ENCODE measurements at regions not wholly inside any gene's neighbourhood (a gene's known extent, or its start where the extent isn't known, plus 50 kb on each side); places are given as distances from the start of the nearest gene placed in this dataset.

DNA sequence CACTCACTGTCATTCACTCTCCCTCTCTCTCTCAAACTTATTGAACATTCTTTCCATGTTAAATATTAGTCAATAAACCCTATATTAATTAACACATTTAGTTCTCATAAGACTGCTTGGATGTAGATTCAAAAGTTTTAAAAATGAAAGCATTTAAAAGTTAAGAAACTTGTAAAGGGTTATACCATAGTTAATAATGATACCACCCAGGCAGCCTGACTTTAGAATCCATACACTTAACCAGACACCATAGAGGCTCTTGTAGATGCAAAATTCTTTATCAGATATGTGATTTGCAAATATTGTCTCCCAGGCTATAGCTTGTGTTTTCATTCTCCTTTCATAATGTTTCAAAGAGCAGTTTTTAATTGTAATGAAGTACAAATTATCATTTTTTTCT is 335.8 kb upstream of the ACTBL2 start:
- Histone ChIP-seq H3K27me3 (ENCODE audit: control insufficient read depth in 5 of 5, insufficient read depth in 4 of 5, low read length in 5 of 5) (no peaks in the 10 kb centered on the region), H3K36me3 (ENCODE audit: control insufficient read depth in 5 of 5, insufficient read depth in 5 of 5, low read length in 5 of 5) (no peaks in the 10 kb centered on the region), H3K27ac (ENCODE audit: low read depth, low read length) (no peak overlapping the region), H3K4me3 (ENCODE audit: low read depth in 1 of 5, low read length in 5 of 5) (no peak overlapping the region), H3K9ac (ENCODE audit: low read length in 5 of 5) (no peak overlapping the region), H3K4me1 (ENCODE audit: control insufficient read depth in 5 of 5, insufficient read depth in 5 of 5, low read length in 5 of 5) (peaks cover 0 to 16% (median 10%) of the 10 kb centered on the region in 5 donors), H3K9me3 (ENCODE audit: control insufficient read depth in 5 of 5, low read length in 5 of 5) (peaks cover 0 to 3% (median 0%) of the 10 kb centered on the region in 5 donors)

DNA sequence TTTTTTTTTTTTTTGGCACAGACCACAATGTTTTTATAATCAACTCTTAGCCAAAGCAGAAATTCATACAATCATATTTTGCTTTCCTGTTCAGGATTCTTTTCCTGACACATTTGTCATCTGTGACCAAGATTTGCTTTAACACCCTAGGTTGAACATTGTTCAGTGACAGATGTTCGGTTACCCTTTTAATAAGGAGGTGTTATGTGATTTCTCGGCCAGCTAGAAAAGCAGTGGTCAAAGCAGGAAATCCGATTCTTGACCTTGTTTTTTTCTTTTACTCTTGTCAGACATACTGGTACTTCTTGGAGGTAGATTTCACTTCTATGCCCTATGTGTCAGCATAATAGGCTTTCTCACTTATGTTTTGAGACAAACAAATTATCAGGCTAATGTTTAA is 335.3 kb upstream of the ACTBL2 start:
- Histone ChIP-seq H3K4me3 (ENCODE audit: low read depth in 1 of 5, low read length in 5 of 5) (no peak overlapping the region), H3K4me1 (ENCODE audit: control insufficient read depth in 5 of 5, insufficient read depth in 5 of 5, low read length in 5 of 5) (peaks cover 0 to 16% (median 10%) of the 10 kb centered on the region in 5 donors), H3K36me3 (ENCODE audit: control insufficient read depth in 5 of 5, insufficient read depth in 5 of 5, low read length in 5 of 5) (no peaks in the 10 kb centered on the region), H3K9me3 (ENCODE audit: control insufficient read depth in 5 of 5, low read length in 5 of 5) (peaks cover 0 to 3% (median 0%) of the 10 kb centered on the region in 5 donors), H3K27ac (ENCODE audit: low read depth, low read length) (no peak overlapping the region), H3K27me3 (ENCODE audit: control insufficient read depth in 5 of 5, insufficient read depth in 4 of 5, low read length in 5 of 5) (no peaks in the 10 kb centered on the region), H3K9ac (ENCODE audit: low read length in 5 of 5) (no peak overlapping the region)

DNA sequence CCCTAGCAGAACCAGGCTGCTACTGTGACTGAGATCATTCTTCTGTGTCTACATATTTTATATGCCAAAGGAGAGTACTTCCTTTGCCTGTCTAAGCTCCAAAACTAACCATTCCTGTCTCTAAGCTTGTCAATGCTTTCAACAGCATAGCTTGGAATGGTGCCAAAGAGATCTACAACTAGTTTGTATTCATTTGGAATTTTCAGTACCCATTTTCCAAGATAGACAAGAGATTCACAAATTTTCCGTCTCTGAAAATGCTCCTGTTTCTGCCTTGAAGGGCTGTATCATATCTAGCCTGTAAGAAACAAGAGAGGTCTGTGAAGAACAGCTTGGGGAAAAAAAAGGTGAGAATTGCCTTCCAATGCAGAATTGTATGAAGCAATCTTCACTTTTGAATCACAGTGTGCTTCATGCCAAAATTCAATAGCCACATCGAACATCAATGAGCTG is 334.4 kb upstream of the ACTBL2 start:
- Histone ChIP-seq H3K27ac (ENCODE audit: low read depth, low read length) (no peak overlapping the region), H3K36me3 (ENCODE audit: control insufficient read depth in 5 of 5, insufficient read depth in 5 of 5, low read length in 5 of 5) (no peaks in the 10 kb centered on the region), H3K27me3 (ENCODE audit: control insufficient read depth in 5 of 5, insufficient read depth in 4 of 5, low read length in 5 of 5) (no peaks in the 10 kb centered on the region), H3K9ac (ENCODE audit: low read length in 5 of 5) (no peak overlapping the region), H3K4me1 (ENCODE audit: control insufficient read depth in 5 of 5, insufficient read depth in 5 of 5, low read length in 5 of 5) (peaks cover 0 to 16% (median 10%) of the 10 kb centered on the region in 5 donors), H3K4me3 (ENCODE audit: low read depth in 1 of 5, low read length in 5 of 5) (no peak overlapping the region), H3K9me3 (ENCODE audit: control insufficient read depth in 5 of 5, low read length in 5 of 5) (peaks cover 0 to 3% (median 0%) of the 10 kb centered on the region in 5 donors)

DNA sequence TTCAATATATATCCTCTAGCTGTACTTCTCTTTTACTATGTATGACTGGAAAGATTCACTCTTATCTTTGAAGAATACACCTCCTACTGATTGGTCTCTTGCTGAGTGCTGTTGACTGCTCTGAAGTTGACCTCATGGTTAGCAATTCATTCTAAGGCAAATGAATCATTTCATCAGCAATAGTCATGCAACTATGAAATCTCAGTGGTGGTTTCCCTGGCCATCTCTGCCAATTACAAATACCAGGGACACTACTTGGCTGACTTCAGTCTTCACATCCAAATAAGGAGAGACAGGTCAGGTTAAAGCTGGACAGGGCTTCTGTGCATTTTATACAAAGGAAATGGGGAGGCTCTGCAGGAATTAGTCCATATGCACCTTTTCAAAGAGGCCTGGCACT is 333.5 kb upstream of the ACTBL2 start:
- H3K36me3 ChIP-seq (ENCODE audit: control insufficient read depth in 5 of 5, insufficient read depth in 5 of 5, low read length in 5 of 5) = no peaks in the 10 kb centered on the region
- no peak overlapping the region for H3K27ac ChIP-seq (ENCODE audit: low read depth, low read length)
- H3K9me3 ChIP-seq (ENCODE audit: control insufficient read depth in 5 of 5, low read length in 5 of 5) = peaks cover 0 to 3% (median 0%) of the 10 kb centered on the region in 5 donors
- peaks cover 0 to 16% (median 10%) of the 10 kb centered on the region in 5 donors for H3K4me1 ChIP-seq (ENCODE audit: control insufficient read depth in 5 of 5, insufficient read depth in 5 of 5, low read length in 5 of 5)
- no peak overlapping the region for H3K4me3 ChIP-seq (ENCODE audit: low read depth in 1 of 5, low read length in 5 of 5)
- H3K9ac ChIP-seq (ENCODE audit: low read length in 5 of 5) = no peak overlapping the region
- no peaks in the 10 kb centered on the region for H3K27me3 ChIP-seq (ENCODE audit: control insufficient read depth in 5 of 5, insufficient read depth in 4 of 5, low read length in 5 of 5)

DNA sequence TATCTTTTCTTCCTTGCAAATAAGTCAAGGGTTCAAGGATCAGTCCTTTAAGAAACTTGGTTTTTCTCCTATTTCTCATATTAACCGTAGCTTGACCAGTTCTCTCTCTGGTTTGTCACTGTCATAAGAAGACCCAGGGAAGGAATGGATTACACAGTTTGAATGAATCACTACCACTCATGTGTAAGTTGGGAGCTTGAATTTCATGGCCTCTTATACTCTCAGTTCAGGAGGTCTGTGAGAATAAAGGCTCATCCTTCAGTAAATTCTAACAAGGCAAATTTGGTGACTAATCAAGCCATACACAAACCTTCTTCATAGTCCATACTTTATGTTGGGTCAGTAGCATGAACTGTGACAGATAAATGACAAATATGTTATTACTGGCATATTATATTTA is 323.1 kb upstream of the ACTBL2 start:
- H3K27ac ChIP-seq (ENCODE audit: low read depth, low read length) = no peak overlapping the region
- no peaks in the 10 kb centered on the region for H3K9me3 ChIP-seq (ENCODE audit: control insufficient read depth in 5 of 5, low read length in 5 of 5)
- H3K27me3 ChIP-seq (ENCODE audit: control insufficient read depth in 5 of 5, insufficient read depth in 4 of 5, low read length in 5 of 5) = no peaks in the 10 kb centered on the region
- no peaks in the 10 kb centered on the region for H3K4me1 ChIP-seq (ENCODE audit: control insufficient read depth in 5 of 5, insufficient read depth in 5 of 5, low read length in 5 of 5)
- no peak overlapping the region for H3K9ac ChIP-seq (ENCODE audit: low read length in 5 of 5)
- no peaks in the 10 kb centered on the region for H3K36me3 ChIP-seq (ENCODE audit: control insufficient read depth in 5 of 5, insufficient read depth in 5 of 5, low read length in 5 of 5)
- no peak overlapping the region for H3K4me3 ChIP-seq (ENCODE audit: low read depth in 1 of 5, low read length in 5 of 5)

DNA sequence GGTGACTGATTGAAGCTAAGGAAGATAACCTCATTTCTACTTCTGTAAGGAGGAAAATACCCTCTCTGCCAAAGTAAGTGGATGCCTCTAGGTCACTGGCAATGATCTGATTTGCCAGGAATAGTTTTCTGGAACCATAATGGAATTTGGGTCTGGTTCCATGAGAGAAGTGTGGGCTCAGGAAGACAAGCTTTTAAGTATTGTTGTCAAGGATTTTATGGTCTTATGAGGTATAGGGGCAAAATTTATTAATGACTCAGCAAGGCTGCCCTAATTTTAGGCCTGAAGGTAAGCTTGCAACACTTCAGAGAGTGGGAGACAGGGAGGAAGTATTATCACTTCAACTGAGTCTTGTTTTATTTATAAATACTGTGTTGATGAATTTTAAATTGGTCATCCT is 322.6 kb upstream of the ACTBL2 start:
- no peaks in the 10 kb centered on the region for H3K4me1 ChIP-seq (ENCODE audit: control insufficient read depth in 5 of 5, insufficient read depth in 5 of 5, low read length in 5 of 5)
- H3K4me3 ChIP-seq (ENCODE audit: low read depth in 1 of 5, low read length in 5 of 5) = no peak overlapping the region
- H3K9me3 ChIP-seq (ENCODE audit: control insufficient read depth in 5 of 5, low read length in 5 of 5) = no peaks in the 10 kb centered on the region
- H3K27me3 ChIP-seq (ENCODE audit: control insufficient read depth in 5 of 5, insufficient read depth in 4 of 5, low read length in 5 of 5) = no peaks in the 10 kb centered on the region
- H3K9ac ChIP-seq (ENCODE audit: low read length in 5 of 5) = no peak overlapping the region
- no peaks in the 10 kb centered on the region for H3K36me3 ChIP-seq (ENCODE audit: control insufficient read depth in 5 of 5, insufficient read depth in 5 of 5, low read length in 5 of 5)
- no peak overlapping the region for H3K27ac ChIP-seq (ENCODE audit: low read depth, low read length)

DNA sequence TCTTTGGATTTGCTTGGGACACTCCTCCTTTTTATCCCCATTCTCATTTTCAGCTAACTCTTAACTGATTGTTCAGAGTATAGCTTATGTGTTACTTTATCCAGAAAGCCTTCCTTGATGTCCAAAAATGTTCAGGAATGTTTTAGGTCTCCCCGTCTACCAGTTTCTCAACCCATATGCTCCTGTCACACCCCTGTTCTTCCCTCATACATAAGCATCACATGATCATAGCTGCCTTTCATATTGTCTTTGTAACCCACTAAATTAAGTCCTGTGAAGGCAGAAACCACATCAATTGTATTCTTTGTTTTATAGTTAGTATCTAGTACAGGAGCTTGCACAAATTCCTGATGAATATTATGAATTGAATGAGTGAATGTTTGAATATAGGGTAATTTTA is 321.9 kb upstream of the ACTBL2 start:
- no peaks in the 10 kb centered on the region for H3K27me3 ChIP-seq (ENCODE audit: control insufficient read depth in 5 of 5, insufficient read depth in 4 of 5, low read length in 5 of 5)
- no peak overlapping the region for H3K27ac ChIP-seq (ENCODE audit: low read depth, low read length)
- H3K9me3 ChIP-seq (ENCODE audit: control insufficient read depth in 5 of 5, low read length in 5 of 5) = no peaks in the 10 kb centered on the region
- H3K4me3 ChIP-seq (ENCODE audit: low read depth in 1 of 5, low read length in 5 of 5) = no peak overlapping the region
- H3K9ac ChIP-seq (ENCODE audit: low read length in 5 of 5) = no peak overlapping the region
- no peaks in the 10 kb centered on the region for H3K4me1 ChIP-seq (ENCODE audit: control insufficient read depth in 5 of 5, insufficient read depth in 5 of 5, low read length in 5 of 5)
- H3K36me3 ChIP-seq (ENCODE audit: control insufficient read depth in 5 of 5, insufficient read depth in 5 of 5, low read length in 5 of 5) = no peaks in the 10 kb centered on the region

DNA sequence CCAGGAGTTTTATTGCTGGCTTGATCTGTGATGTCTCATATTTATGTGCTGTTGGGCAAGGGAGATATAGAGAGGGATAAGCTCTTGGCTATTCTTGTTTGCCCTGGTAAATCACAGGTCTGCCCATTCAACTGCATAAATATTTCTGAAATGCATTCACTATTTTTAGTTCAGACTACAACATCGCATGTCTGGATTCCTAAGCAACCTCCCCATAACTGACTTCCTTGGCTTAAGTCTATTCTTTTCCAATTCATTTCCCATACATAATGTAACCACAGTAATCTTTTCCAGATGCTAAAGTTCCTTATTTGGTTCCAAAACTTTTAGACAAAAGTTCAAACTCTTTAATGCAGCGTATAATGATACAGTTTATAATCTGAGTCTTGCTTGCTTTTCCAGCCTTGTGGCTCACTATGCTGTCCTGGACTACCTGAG is 321.4 kb upstream of the ACTBL2 start:
- H3K4me3 ChIP-seq (ENCODE audit: low read depth in 1 of 5, low read length in 5 of 5) = no peak overlapping the region
- H3K9ac ChIP-seq (ENCODE audit: low read length in 5 of 5) = no peak overlapping the region
- H3K9me3 ChIP-seq (ENCODE audit: control insufficient read depth in 5 of 5, low read length in 5 of 5) = no peaks in the 10 kb centered on the region
- no peaks in the 10 kb centered on the region for H3K27me3 ChIP-seq (ENCODE audit: control insufficient read depth in 5 of 5, insufficient read depth in 4 of 5, low read length in 5 of 5)
- H3K36me3 ChIP-seq (ENCODE audit: control insufficient read depth in 5 of 5, insufficient read depth in 5 of 5, low read length in 5 of 5) = no peaks in the 10 kb centered on the region
- H3K27ac ChIP-seq (ENCODE audit: low read depth, low read length) = no peak overlapping the region
- no peaks in the 10 kb centered on the region for H3K4me1 ChIP-seq (ENCODE audit: control insufficient read depth in 5 of 5, insufficient read depth in 5 of 5, low read length in 5 of 5)

DNA sequence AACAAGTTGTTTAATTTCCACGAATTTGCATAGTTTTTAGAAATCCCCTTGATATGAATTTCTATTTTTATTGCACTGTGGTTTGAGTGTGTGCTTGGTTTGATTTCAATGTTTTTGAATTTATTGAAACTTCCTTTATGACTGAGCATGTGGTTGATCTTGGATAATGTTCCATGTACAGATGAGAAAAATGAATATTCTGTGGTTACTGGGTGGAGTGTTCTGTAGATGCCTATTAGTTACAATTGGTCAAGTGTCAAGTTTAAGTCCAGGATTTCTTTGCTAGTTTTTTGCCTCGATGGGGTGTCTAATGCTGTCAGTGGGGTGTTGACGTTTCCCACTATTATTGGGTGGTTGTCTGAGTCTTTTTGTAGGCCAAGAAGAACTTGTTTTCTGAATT is 319.5 kb upstream of the ACTBL2 start:
- Histone ChIP-seq H3K27me3 (ENCODE audit: control insufficient read depth in 5 of 5, insufficient read depth in 4 of 5, low read length in 5 of 5) (no peaks in the 10 kb centered on the region), H3K9me3 (ENCODE audit: control insufficient read depth in 5 of 5, low read length in 5 of 5) (no peaks in the 10 kb centered on the region), H3K9ac (ENCODE audit: low read length in 5 of 5) (no peak overlapping the region), H3K36me3 (ENCODE audit: control insufficient read depth in 5 of 5, insufficient read depth in 5 of 5, low read length in 5 of 5) (no peaks in the 10 kb centered on the region), H3K4me1 (ENCODE audit: control insufficient read depth in 5 of 5, insufficient read depth in 5 of 5, low read length in 5 of 5) (peaks cover 0 to 4% (median 0%) of the 10 kb centered on the region in 5 donors), H3K27ac (ENCODE audit: low read depth, low read length) (no peak overlapping the region), H3K4me3 (ENCODE audit: low read depth in 1 of 5, low read length in 5 of 5) (no peak overlapping the region)

DNA sequence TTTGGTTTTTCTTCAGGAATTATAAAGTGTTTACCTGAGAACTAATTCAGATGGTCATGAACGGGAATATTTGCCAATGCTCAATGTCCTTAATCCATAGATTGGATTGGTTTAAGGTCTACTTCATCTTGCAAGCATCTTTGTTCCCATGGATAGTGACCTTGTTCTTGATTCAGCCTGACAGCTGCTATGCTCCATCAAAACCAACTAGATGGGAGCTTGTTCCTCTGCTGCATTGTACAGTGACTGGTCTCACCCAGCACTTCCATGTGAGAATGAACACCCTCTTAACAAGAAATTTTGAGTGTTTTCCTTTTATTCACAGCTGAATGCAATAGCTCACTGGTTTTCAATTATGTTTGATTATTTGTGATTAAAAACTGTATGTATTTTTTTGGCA is 312.6 kb upstream of the ACTBL2 start:
- H3K9me3 ChIP-seq (ENCODE audit: control insufficient read depth in 5 of 5, low read length in 5 of 5) = no peaks in the 10 kb centered on the region

DNA sequence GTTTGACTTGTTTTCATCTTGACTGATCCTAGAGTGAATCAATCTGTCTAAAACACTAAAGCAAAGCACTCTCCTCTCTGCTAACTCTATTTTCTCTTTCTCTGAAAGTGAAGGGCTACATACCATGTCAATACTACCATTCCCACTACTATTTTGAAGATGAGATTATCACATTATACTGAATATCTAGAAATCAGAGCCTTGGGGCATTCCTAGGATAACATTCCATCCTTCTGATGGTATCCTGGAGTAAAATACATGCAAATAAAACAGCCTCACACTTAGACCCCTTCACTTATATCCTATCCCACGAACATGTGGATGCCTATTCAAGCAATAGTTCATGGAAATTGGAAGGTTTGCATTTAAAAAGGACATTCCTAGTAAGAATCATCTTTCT is 309.3 kb upstream of the ACTBL2 start:
- no peak overlapping the region for H3K27ac ChIP-seq (ENCODE audit: low read depth, low read length)
- no peaks in the 10 kb centered on the region for H3K4me1 ChIP-seq (ENCODE audit: control insufficient read depth in 5 of 5, insufficient read depth in 5 of 5, low read length in 5 of 5)
- H3K27me3 ChIP-seq (ENCODE audit: control insufficient read depth in 5 of 5, insufficient read depth in 4 of 5, low read length in 5 of 5) = no peaks in the 10 kb centered on the region
- H3K36me3 ChIP-seq (ENCODE audit: control insufficient read depth in 5 of 5, insufficient read depth in 5 of 5, low read length in 5 of 5) = no peaks in the 10 kb centered on the region
- H3K4me3 ChIP-seq (ENCODE audit: low read depth in 1 of 5, low read length in 5 of 5) = no peak overlapping the region
- no peaks in the 10 kb centered on the region for H3K9me3 ChIP-seq (ENCODE audit: control insufficient read depth in 5 of 5, low read length in 5 of 5)
- H3K9ac ChIP-seq (ENCODE audit: low read length in 5 of 5) = no peak overlapping the region

More for the DNA sequence above, 312.6 kb upstream of the ACTBL2 start:
- Histone ChIP-seq H3K4me1 (ENCODE audit: control insufficient read depth in 5 of 5, insufficient read depth in 5 of 5, low read length in 5 of 5) (peaks cover 0 to 4% (median 0%) of the 10 kb centered on the region in 5 donors), H3K36me3 (ENCODE audit: control insufficient read depth in 5 of 5, insufficient read depth in 5 of 5, low read length in 5 of 5) (no peaks in the 10 kb centered on the region), H3K9ac (ENCODE audit: low read length in 5 of 5) (no peak overlapping the region), H3K27me3 (ENCODE audit: control insufficient read depth in 5 of 5, insufficient read depth in 4 of 5, low read length in 5 of 5) (no peaks in the 10 kb centered on the region), H3K27ac (ENCODE audit: low read depth, low read length) (no peak overlapping the region), H3K4me3 (ENCODE audit: low read depth in 1 of 5, low read length in 5 of 5) (no peak overlapping the region)
